H1 (cell line): ENCODE measurements at regions not wholly inside any gene's neighbourhood (a gene's known extent, or its start where the extent isn't known, plus 50 kb on each side); places are given as distances from the start of the nearest gene placed in this dataset.

ENCODE experiments used
- CTCF ChIA-PET: fragments of 300-600 bp; sonication (Branson Sonifier 250); formaldehyde crosslinking; loops from one replicate; lab custom pipeline; 2021; ENCODE audit not compliant: partially characterized antibody; lab: Charles Lee
- POLR2A ChIA-PET: fragments of 300-600 bp; sonication (Branson Sonifier 250); formaldehyde crosslinking; loops from one replicate; lab custom pipeline; 2021; ENCODE audit warnings: inconsistent platforms; ENCODE audit not compliant: partially characterized antibody; lab: Charles Lee
- DNase-seq, 2 experiments: peaks; one replicate each; pipeline versions ENCODE4 v3.0.0 to v3.0.0-alpha.2; 2010 to 2022; ENCODE audit warnings: low spot score in 2 of 2, low read depth in 1 of 2, mixed read lengths in 1 of 2
- FAIRE-seq: peaks from 2 replicates; lab custom pipeline; 2011; peaks lifted over from hg19 to GRCh38; lab: Jason Lieb, UNC
- H2AFZ ChIP-seq: 2 replicates; pipeline ENCODE4 v1.8.1; 2012; ENCODE audit warnings: low read length, inconsistent platforms
- H2AK5ac ChIP-seq: 2 replicates; pipeline ENCODE4 v1.6.1; 2013; ENCODE audit warnings: low read depth, low read length
- H2BK120ac ChIP-seq: replicated peaks from 2 replicates; pipeline ENCODE3; 2013; ENCODE audit warnings: low read depth, low read length, inconsistent platforms
- H2BK12ac ChIP-seq: 2 replicates; pipeline ENCODE4 v1.6.1; 2013; ENCODE audit warnings: low read depth, low read length
- H2BK15ac ChIP-seq: 2 replicates; pipeline ENCODE4 v1.6.1; 2013; ENCODE audit warnings: low read length
- H2BK20ac ChIP-seq: 2 replicates; pipeline ENCODE4 v1.6.1; 2013; ENCODE audit warnings: low read length
- H2BK5ac ChIP-seq: 2 replicates; pipeline ENCODE4 v1.6.1; 2013; ENCODE audit warnings: low read depth, low read length
- H3K14ac ChIP-seq: 2 replicates; pipeline ENCODE4 v1.6.1; 2013; ENCODE audit warnings: inconsistent platforms; ENCODE audit not compliant: insufficient read length
- H3K18ac ChIP-seq: 2 replicates; pipeline ENCODE4 v1.6.1; 2013; ENCODE audit warnings: low read length; ENCODE audit errors: extremely low read depth
- H3K23ac ChIP-seq: 2 replicates; pipeline ENCODE4 v1.6.1; 2013; ENCODE audit warnings: inconsistent platforms; ENCODE audit not compliant: insufficient read length
- H3K23me2 ChIP-seq: 2 replicates; pipeline ENCODE4 v1.6.1; 2013; ENCODE audit warnings: low read depth, low read length
- H3K27ac ChIP-seq: 2 replicates; pipeline ENCODE4 v1.6.1; 2011; ENCODE audit warnings: low read depth, low read length, inconsistent platforms
- H3K27me3 ChIP-seq, 4 experiments: replicated peaks in 1 of 4; 1 replicate in 1 of 4; 2 replicates in 3 of 4; pipeline versions ENCODE4 v1.6.1 to v1.8.1; 2011 to 2013; ENCODE audit warnings: low read length in 3 of 4, mild to moderate bottlenecking in 3 of 4, inconsistent platforms in 2 of 4, mixed read lengths in 2 of 4, moderate library complexity in 1 of 4; ENCODE audit not compliant: control insufficient read depth in 3 of 4, insufficient read depth in 3 of 4; ENCODE audit errors: extremely low read depth in 1 of 4
- H3K36me3 ChIP-seq, 4 experiments: 2 replicates each; pipeline versions ENCODE4 v1.6.1 to v1.8.1; 2011 to 2013; ENCODE audit warnings: mild to moderate bottlenecking in 4 of 4, low read length in 3 of 4, moderate library complexity in 2 of 4, control low read depth in 1 of 4, inconsistent platforms in 1 of 4; ENCODE audit not compliant: insufficient read depth in 4 of 4, control insufficient read depth in 2 of 4
- H3K4ac ChIP-seq: replicated peaks from 2 replicates; pipeline ENCODE3; 2013; ENCODE audit warnings: low read length, low read depth, mixed read lengths, inconsistent platforms; ENCODE audit not compliant: insufficient read length
- H3K4me1 ChIP-seq, 4 experiments: replicated peaks in 1 of 4; 1 replicate in 1 of 4; 2 replicates in 3 of 4; pipeline versions ENCODE4 v1.6.1 to v1.8.1; 2011 to 2013; ENCODE audit warnings: low read length in 3 of 4, inconsistent platforms in 2 of 4, mixed read lengths in 1 of 4; ENCODE audit not compliant: insufficient read depth in 4 of 4, control insufficient read depth in 3 of 4
- H3K4me2 ChIP-seq, 2 experiments: 2 replicates each; pipeline versions ENCODE4 v1.6.1 to v1.8.1; 2011 to 2013; ENCODE audit warnings: low read depth in 2 of 2, low read length in 2 of 2, control low read depth in 1 of 2, inconsistent platforms in 1 of 2, mild to moderate bottlenecking in 1 of 2; ENCODE audit not compliant: insufficient read depth in 1 of 2
- H3K4me3 ChIP-seq, 4 experiments: fragments of 200-600, 300-600 bp in 1 of 4; sonication (generic), shearing (Covaris generic), sonication (Bioruptor Twin) in 1 of 4; 2 replicates each; pipeline versions ENCODE4 v1.5.1 to v1.8.1; 2011 to 2016; ENCODE audit warnings: low read length in 4 of 4, low read depth in 3 of 4, control low read depth in 2 of 4, inconsistent platforms in 2 of 4, mild to moderate bottlenecking in 2 of 4, mixed read lengths in 1 of 4, moderate library complexity in 1 of 4; ENCODE audit not compliant: insufficient read depth in 2 of 4; ENCODE audit errors: extremely low read depth in 1 of 4
- H3K56ac ChIP-seq: replicated peaks from 2 replicates; pipeline ENCODE3; 2013; ENCODE audit warnings: low read depth, mild to moderate bottlenecking, mixed read lengths, low read length, inconsistent platforms; ENCODE audit not compliant: insufficient read length
- H3K79me1 ChIP-seq: 2 replicates; pipeline ENCODE4 v1.6.1; 2013; ENCODE audit warnings: low read depth, low read length, control low read depth
- H3K79me2 ChIP-seq, 2 experiments: 2 replicates each; pipeline versions ENCODE4 v1.6.1 to v1.8.1; 2012 to 2013; ENCODE audit warnings: low read length in 2 of 2, mild to moderate bottlenecking in 2 of 2, inconsistent platforms in 1 of 2; ENCODE audit not compliant: insufficient read depth in 2 of 2, control insufficient read depth in 1 of 2
- H3K9ac ChIP-seq, 4 experiments: replicated peaks in 1 of 4; 1 replicate in 1 of 4; 2 replicates in 3 of 4; pipeline versions ENCODE4 v1.6.1 to v1.8.1; 2011 to 2013; ENCODE audit warnings: low read depth in 3 of 4, low read length in 3 of 4, control low read depth in 2 of 4, mild to moderate bottlenecking in 2 of 4, moderate library complexity in 2 of 4, inconsistent platforms in 1 of 4; ENCODE audit errors: extremely low read depth in 1 of 4
- H3K9me3 ChIP-seq, 2 experiments: 2 replicates each; pipeline versions ENCODE4 v1.6.1 to v1.8.1; 2012 to 2013; ENCODE audit warnings: mild to moderate bottlenecking in 2 of 2, moderate library complexity in 2 of 2, control low read depth in 1 of 2, inconsistent platforms in 1 of 2, low read depth in 1 of 2, low read length in 1 of 2, mixed read lengths in 1 of 2; ENCODE audit not compliant: insufficient read depth in 2 of 2
- H4K20me1 ChIP-seq, 2 experiments: replicated peaks in 1 of 2; 2 replicates each; pipeline versions ENCODE3 to v1.8.1; 2011 to 2013; ENCODE audit warnings: inconsistent platforms in 2 of 2, low read length in 2 of 2, mild to moderate bottlenecking in 1 of 2; ENCODE audit not compliant: insufficient read depth in 2 of 2, control insufficient read depth in 1 of 2
- H4K5ac ChIP-seq: 2 replicates; pipeline ENCODE4 v1.6.1; 2013; ENCODE audit warnings: low read length, low read depth, mixed read lengths, inconsistent platforms; ENCODE audit not compliant: insufficient read length
- H4K8ac ChIP-seq: 2 replicates; pipeline ENCODE4 v1.8.0; 2013; ENCODE audit warnings: mild to moderate bottlenecking, moderate library complexity, low read length, inconsistent platforms; ENCODE audit not compliant: insufficient read depth; ENCODE audit errors: extremely low read depth
- H4K91ac ChIP-seq: replicated peaks from 2 replicates; pipeline ENCODE3; 2013; ENCODE audit warnings: low read length, mixed read lengths, inconsistent platforms; ENCODE audit not compliant: insufficient read length
- ASH2L ChIP-seq: fragments of 200-600, 300-600 bp; sonication (generic); IDR thresholded peaks from one replicate; pipeline ENCODE4 v1.7.1; 2017; ENCODE audit warnings: low read length
- CHD2 ChIP-seq: IDR thresholded peaks from 2 replicates; pipeline ENCODE4 v1.6.1; 2012; ENCODE audit warnings: low read length, improper control_type of control experiment
- EGR1 ChIP-seq: IDR thresholded peaks from 2 replicates; pipeline ENCODE4 v1.6.1; 2011; ENCODE audit warnings: low read depth, low read length, borderline replicate concordance
- EZH2 ChIP-seq: fragments of 200-600 bp; sonication (generic); IDR thresholded peaks from 2 replicates; pipeline ENCODE4 v1.7.1; 2012; ENCODE audit warnings: low read depth, mild to moderate bottlenecking, moderate library complexity, low read length, inconsistent platforms; ENCODE audit not compliant: severe bottlenecking
- GTF2F1 ChIP-seq: IDR thresholded peaks from 2 replicates; pipeline ENCODE4 v1.6.1; 2012; ENCODE audit warnings: low read depth, low read length, improper control_type of control experiment, borderline replicate concordance
- JUN ChIP-seq: IDR thresholded peaks from 2 replicates; pipeline ENCODE4 v1.6.1; 2011; ENCODE audit warnings: low read depth, mild to moderate bottlenecking, improper control_type of control experiment, low read length
- NANOG ChIP-seq: IDR thresholded peaks from 2 replicates; pipeline ENCODE4 v1.6.1; 2011; ENCODE audit warnings: low read length, low read depth, mild to moderate bottlenecking, inconsistent platforms; ENCODE audit not compliant: insufficient read depth, poor library complexity, severe bottlenecking
- POU5F1 ChIP-seq: IDR thresholded peaks from 2 replicates; pipeline ENCODE4 v1.6.1; 2011; ENCODE audit warnings: low read depth, mild to moderate bottlenecking, low read length, moderate library complexity
- RBBP5 ChIP-seq: IDR thresholded peaks from 2 replicates; pipeline ENCODE4 v1.7.1; 2012; ENCODE audit warnings: low read depth, mild to moderate bottlenecking, inconsistent platforms, low read length, moderate library complexity, borderline replicate concordance
- SP4 ChIP-seq: IDR thresholded peaks from 2 replicates; pipeline ENCODE4 v1.6.1; 2012; ENCODE audit warnings: low read length, inconsistent platforms
- SRF ChIP-seq: IDR thresholded peaks from 2 replicates; pipeline ENCODE4 v1.6.1; 2011; ENCODE audit warnings: mild to moderate bottlenecking, low read depth, low read length, moderate library complexity
- TCF12 ChIP-seq: IDR thresholded peaks from 2 replicates; pipeline ENCODE4 v1.6.1; 2011; ENCODE audit warnings: low read depth, mild to moderate bottlenecking, low read length
- TF ChIP-seq, protein P1 (sequence below): IDR thresholded peaks from 2 replicates; pipeline ENCODE4 v1.6.1; 2012; ENCODE audit warnings: inconsistent platforms
- TF ChIP-seq, protein P2 (sequence below), 3 experiments: IDR thresholded peaks; 1 replicate in 2 of 3; 2 replicates in 1 of 3; pipeline versions ENCODE4 v1.5.1 to v1.6.1; 2011; ENCODE audit warnings: low read length in 3 of 3, mild to moderate bottlenecking in 3 of 3, inconsistent platforms in 2 of 3, low read depth in 1 of 3, moderate library complexity in 1 of 3; ENCODE audit not compliant: insufficient read depth in 1 of 3; ENCODE audit errors: control extremely low read depth in 1 of 3

- no peak overlapping the region for H3K23ac ChIP-seq
- no peak overlapping the region for H3K4me3 ChIP-seq
- no peak overlapping the region for H3K18ac ChIP-seq
These were observed 64.3 kb upstream of the MSTN start for GRCh38 chr2:190126798-190127197.

More at GRCh38 chr2:190126798-190127197, 64.3 kb upstream of the MSTN start:
- H3K14ac ChIP-seq = no peak overlapping the region
- no peaks in the 10 kb centered on the region for H3K36me3 ChIP-seq
- TF ChIP-seq, protein P1, sequence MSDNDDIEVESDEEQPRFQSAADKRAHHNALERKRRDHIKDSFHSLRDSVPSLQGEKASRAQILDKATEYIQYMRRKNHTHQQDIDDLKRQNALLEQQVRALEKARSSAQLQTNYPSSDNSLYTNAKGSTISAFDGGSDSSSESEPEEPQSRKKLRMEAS = no peak
- TF ChIP-seq EGR1 (no peak), SRF (no peak), GTF2F1 (no peak), POU5F1 (no peak), EZH2 (no peak), CHD2 (no peak), ASH2L (no peak), SP4 (no peak), RBBP5 (no peak), NANOG (no peak), JUN (no peak), TCF12 (no peak)
- TF ChIP-seq, protein P2, sequence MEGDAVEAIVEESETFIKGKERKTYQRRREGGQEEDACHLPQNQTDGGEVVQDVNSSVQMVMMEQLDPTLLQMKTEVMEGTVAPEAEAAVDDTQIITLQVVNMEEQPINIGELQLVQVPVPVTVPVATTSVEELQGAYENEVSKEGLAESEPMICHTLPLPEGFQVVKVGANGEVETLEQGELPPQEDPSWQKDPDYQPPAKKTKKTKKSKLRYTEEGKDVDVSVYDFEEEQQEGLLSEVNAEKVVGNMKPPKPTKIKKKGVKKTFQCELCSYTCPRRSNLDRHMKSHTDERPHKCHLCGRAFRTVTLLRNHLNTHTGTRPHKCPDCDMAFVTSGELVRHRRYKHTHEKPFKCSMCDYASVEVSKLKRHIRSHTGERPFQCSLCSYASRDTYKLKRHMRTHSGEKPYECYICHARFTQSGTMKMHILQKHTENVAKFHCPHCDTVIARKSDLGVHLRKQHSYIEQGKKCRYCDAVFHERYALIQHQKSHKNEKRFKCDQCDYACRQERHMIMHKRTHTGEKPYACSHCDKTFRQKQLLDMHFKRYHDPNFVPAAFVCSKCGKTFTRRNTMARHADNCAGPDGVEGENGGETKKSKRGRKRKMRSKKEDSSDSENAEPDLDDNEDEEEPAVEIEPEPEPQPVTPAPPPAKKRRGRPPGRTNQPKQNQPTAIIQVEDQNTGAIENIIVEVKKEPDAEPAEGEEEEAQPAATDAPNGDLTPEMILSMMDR (IDR thresholded peaks at IDR 0.05; ENCODE audit: control extremely low read depth in 1 of 3, insufficient read depth in 1 of 3, low read depth in 1 of 3, low read length in 3 of 3) = no peak
- H3K23me2 ChIP-seq = no peaks in the 10 kb centered on the region
- no peaks in the 10 kb centered on the region for H3K27me3 ChIP-seq
- no peaks in the 10 kb centered on the region for H3K79me1 ChIP-seq
- no peak overlapping the region for H2BK15ac ChIP-seq
- H4K20me1 ChIP-seq = no peaks in the 10 kb centered on the region
- no peak overlapping the region for H2AK5ac ChIP-seq
- no peak overlapping the region for H4K8ac ChIP-seq
- H2BK5ac ChIP-seq = no peak overlapping the region
- POLR2A ChIA-PET = no interaction called here
- FAIRE-seq (no peak), DNase-seq (no peak)
- no peaks in the 10 kb centered on the region for H3K9me3 ChIP-seq
- no peak overlapping the region for H3K4me2 ChIP-seq
- no peak overlapping the region for H2BK20ac ChIP-seq
- H3K27ac ChIP-seq = no peak overlapping the region
- no peak overlapping the region for H2BK12ac ChIP-seq
- H4K91ac ChIP-seq = no peak overlapping the region
- no peaks in the 10 kb centered on the region for H3K79me2 ChIP-seq
- H2BK120ac ChIP-seq = no peak overlapping the region
- no peak overlapping the region for H3K9ac ChIP-seq
- H3K4me1 ChIP-seq = no peaks in the 10 kb centered on the region; a peak in 1 of 7 replicates
- no peak overlapping the region for H4K5ac ChIP-seq
- H3K56ac ChIP-seq = no peak overlapping the region
- CTCF ChIA-PET = interaction anchor here (0.6 to 3.5 kb wide), 4 partner anchors 12 to 1955 kb away, joined by 3 to 19 read pairs (median 4); a partner anchor contains a TSS
- H3K4ac ChIP-seq = no peak overlapping the region
- H2AFZ ChIP-seq = no peak overlapping the region
